Upper lobe of left lung (tissue), 6 donors: ENCODE measurements at regions not wholly inside any gene's neighbourhood (a gene's known extent, or its start where the extent isn't known, plus 50 kb on each side); places are given as distances from the start of the nearest gene placed in this dataset.

Experiments
- ATAC-seq, 2 donors: fragments of 200-7000 bp; cut with Tn5 transposase; one replicate each; pipeline ENCODE4 v1.9.1; 2022; ENCODE audit warnings: mild to moderate bottlenecking in 2 of 2, moderate library complexity in 2 of 2; ENCODE audit not compliant: low FRiP score in 2 of 2
- DNase-seq, 2 donors: peaks; one replicate each; pipeline ENCODE4 v3.0.0-alpha.2; 2019 to 2020
- H3K27ac ChIP-seq, 4 donors: fragments of 200-600 bp; sonication (generic); one replicate each; pipeline ENCODE4 v1.5.1; 2016 to 2019
- H3K27me3 ChIP-seq, 4 donors: fragments of 200-600 bp; sonication (generic); one replicate each; pipeline ENCODE4 v1.5.1; 2017 to 2019
- H3K36me3 ChIP-seq, 4 donors: fragments of 200-600 bp; sonication (generic); one replicate each; pipeline ENCODE4 v1.5.1; 2016 to 2019
- H3K4me1 ChIP-seq, 4 donors: fragments of 200-600 bp; sonication (generic); one replicate each; pipeline ENCODE4 v1.5.1; 2018 to 2019
- H3K4me3 ChIP-seq, 4 donors: fragments of 200-600 bp; sonication (generic); one replicate each; pipeline ENCODE4 v1.5.1; 2017 to 2019; ENCODE audit warnings: mild to moderate bottlenecking in 2 of 4, moderate library complexity in 1 of 4
- H3K9me3 ChIP-seq, 4 donors: fragments of 200-600 bp; sonication (generic); one replicate each; pipeline ENCODE4 v1.5.1; 2018 to 2019
- EP300 ChIP-seq, 4 donors: sonication (generic); formaldehyde crosslinking; IDR thresholded peaks; one replicate each; pipeline ENCODE4 v1.5.1; 2017; ENCODE audit warnings: antibody characterized with exemption in 4 of 4, control low read depth in 2 of 4
- POLR2A ChIP-seq, 4 donors: fragments of 450-650 bp; IDR thresholded peaks; one replicate each; pipeline ENCODE4 v1.5.1; 2016 to 2017; ENCODE audit warnings: antibody characterized with exemption in 4 of 4, mild to moderate bottlenecking in 2 of 4
- POLR2AphosphoS5 ChIP-seq, 2 donors: sonication (generic); formaldehyde crosslinking; IDR thresholded peaks; one replicate each; pipeline ENCODE4 v1.5.1; 2017; ENCODE audit warnings: antibody characterized with exemption in 2 of 2
- WGBS, 2 donors: methylation state at CpG; one replicate each; pipeline ENCODE4 v1.1.5; 2017 to 2018; 5-methylcytosine and 5-hydroxymethylcytosine counted together
- TF ChIP-seq, protein P1 (sequence below), 6 experiments: fragments of 450-650 bp in 4 of 6; fragments of 200-600 bp in 2 of 6; sonication (generic) in 2 of 6; IDR thresholded peaks; one replicate each; pipeline ENCODE4 v1.5.1; 2016 to 2019; ENCODE audit warnings: antibody characterized with exemption in 6 of 6
- donor health status: DM: no; HTN: no; CAD: no; lungs with moderate emphysema.
- donor health status: DM: no; HTN: yes; CAD: no; lungs with severe emphysema.

DNA sequence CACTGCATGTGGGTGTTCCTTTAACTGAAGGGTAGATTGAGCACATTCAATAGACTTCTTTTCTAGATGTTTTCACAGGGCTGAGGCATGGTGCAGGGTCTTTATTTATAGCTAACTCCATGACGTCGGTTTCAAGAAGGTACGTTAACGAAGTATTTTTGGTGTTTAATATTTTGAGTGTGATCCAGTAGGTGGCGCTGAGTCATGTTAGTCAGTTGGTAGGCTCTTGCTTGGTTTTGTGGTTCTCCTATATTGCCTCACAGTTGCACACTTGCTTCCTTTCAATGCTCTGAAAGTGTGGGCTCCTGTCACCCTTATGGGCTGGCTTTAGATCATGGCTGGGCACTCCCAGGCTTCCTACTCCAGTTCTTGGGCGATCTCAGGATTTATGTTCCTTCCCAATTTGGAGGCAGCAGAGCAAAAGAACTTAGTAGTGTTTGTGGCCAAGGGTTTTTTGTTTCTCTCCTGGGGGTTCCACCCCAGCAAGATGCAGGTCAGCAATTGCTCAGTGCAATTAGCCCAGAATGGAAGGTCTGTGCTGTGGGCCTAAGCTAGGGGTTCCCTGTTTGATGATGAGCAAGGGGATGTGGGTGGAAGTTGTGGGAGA lies 471.6 kb upstream of the FOXG1 start:
- ATAC-seq (no peak), DNase-seq (no peak)
- WGBS, 2 donors: 41 to 42% methylated on average over 6 of the region's 6 CpGs
- Histone ChIP-seq H3K4me3 (no peak overlapping the region), H3K9me3 (peaks cover 0 to 5% (median 0%) of the 10 kb centered on the region in 4 donors), H3K27me3 (no peaks in the 10 kb centered on the region), H3K27ac (no peak overlapping the region), H3K4me1 (no peaks in the 10 kb centered on the region), H3K36me3 (no peaks in the 10 kb centered on the region)
- TF ChIP-seq, protein P1, sequence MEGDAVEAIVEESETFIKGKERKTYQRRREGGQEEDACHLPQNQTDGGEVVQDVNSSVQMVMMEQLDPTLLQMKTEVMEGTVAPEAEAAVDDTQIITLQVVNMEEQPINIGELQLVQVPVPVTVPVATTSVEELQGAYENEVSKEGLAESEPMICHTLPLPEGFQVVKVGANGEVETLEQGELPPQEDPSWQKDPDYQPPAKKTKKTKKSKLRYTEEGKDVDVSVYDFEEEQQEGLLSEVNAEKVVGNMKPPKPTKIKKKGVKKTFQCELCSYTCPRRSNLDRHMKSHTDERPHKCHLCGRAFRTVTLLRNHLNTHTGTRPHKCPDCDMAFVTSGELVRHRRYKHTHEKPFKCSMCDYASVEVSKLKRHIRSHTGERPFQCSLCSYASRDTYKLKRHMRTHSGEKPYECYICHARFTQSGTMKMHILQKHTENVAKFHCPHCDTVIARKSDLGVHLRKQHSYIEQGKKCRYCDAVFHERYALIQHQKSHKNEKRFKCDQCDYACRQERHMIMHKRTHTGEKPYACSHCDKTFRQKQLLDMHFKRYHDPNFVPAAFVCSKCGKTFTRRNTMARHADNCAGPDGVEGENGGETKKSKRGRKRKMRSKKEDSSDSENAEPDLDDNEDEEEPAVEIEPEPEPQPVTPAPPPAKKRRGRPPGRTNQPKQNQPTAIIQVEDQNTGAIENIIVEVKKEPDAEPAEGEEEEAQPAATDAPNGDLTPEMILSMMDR (IDR thresholded peaks at IDR 0.05): peak in 3 of 6 experiments; percentile 7 to 28 (median 23)
- TF ChIP-seq POLR2A (IDR thresholded peaks at IDR 0.05): no peak
- TF ChIP-seq EP300 (IDR thresholded peaks at IDR 0.05): no peak
- no peak for TF ChIP-seq POLR2AphosphoS5 (IDR thresholded peaks at IDR 0.05)

DNA sequence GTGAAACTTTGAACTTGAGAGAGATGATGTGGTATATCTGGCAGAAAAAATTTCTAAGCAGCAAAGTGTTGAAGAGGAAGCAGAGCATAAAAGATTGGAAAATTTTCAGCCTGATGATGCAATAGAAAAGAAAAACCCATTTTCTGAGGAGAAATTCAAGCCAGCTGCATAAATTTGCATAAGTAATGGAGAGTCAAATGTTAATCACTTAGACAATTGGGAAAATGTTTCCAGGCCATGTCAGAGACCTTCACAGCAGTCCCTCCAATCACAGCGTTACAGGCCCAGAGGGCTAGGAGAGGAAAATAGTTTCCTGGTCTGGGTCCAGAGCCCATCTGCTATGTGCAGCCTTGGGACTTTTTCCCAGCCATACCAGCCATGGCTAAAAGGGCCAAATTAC lies 469.0 kb upstream of the FOXG1 start:
- Histone ChIP-seq H3K4me1 (no peaks in the 10 kb centered on the region), H3K9me3 (peaks cover 0 to 13% (median 0%) of the 10 kb centered on the region in 4 donors), H3K4me3 (no peak overlapping the region), H3K27ac (no peak overlapping the region), H3K27me3 (no peaks in the 10 kb centered on the region), H3K36me3 (no peaks in the 10 kb centered on the region)
- TF ChIP-seq EP300 (IDR thresholded peaks at IDR 0.05) (no peak), POLR2AphosphoS5 (IDR thresholded peaks at IDR 0.05) (no peak), POLR2A (IDR thresholded peaks at IDR 0.05) (no peak)
- TF ChIP-seq, protein P1 (IDR thresholded peaks at IDR 0.05): no peak
- WGBS, 2 donors: 94 to 100% methylated on average over 1 of the region's 1 CpG
- ATAC-seq (no peak), DNase-seq (no peak)

DNA sequence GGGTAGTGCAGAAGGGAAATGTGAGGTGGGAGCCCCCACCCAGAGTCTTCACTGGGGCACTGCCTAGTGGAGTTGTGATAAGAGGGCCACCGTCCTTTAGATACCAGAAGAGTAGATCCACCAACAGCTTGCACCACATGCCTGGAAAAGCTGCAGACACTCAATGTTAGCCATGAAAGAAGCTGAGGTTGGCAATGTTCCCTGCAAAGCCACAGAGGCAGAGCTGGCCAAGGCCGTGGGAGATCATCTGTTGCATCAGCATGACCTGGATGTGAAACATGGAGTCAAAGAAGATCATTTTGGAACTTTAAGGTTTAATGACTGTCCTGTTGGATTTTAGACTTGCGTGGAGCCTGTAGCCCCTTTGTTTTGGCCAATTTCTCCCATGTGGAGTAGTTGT lies 468.4 kb upstream of the FOXG1 start:
- no peak overlapping the region for H3K4me3 ChIP-seq
- 72 to 80% methylated on average over 3 of the region's 3 CpGs for WGBS, 2 donors
- ATAC-seq (no peak), DNase-seq (no peak)
- H3K27me3 ChIP-seq: no peaks in the 10 kb centered on the region
- TF ChIP-seq EP300 (IDR thresholded peaks at IDR 0.05): no peak
- no peak for TF ChIP-seq POLR2A (IDR thresholded peaks at IDR 0.05)
- TF ChIP-seq, protein P1 (IDR thresholded peaks at IDR 0.05): no peak
- no peak for TF ChIP-seq POLR2AphosphoS5 (IDR thresholded peaks at IDR 0.05)
- H3K4me1 ChIP-seq: no peaks in the 10 kb centered on the region
- H3K36me3 ChIP-seq: no peaks in the 10 kb centered on the region
- H3K27ac ChIP-seq: no peak overlapping the region
- peaks cover 0 to 13% (median 0%) of the 10 kb centered on the region in 4 donors for H3K9me3 ChIP-seq

DNA sequence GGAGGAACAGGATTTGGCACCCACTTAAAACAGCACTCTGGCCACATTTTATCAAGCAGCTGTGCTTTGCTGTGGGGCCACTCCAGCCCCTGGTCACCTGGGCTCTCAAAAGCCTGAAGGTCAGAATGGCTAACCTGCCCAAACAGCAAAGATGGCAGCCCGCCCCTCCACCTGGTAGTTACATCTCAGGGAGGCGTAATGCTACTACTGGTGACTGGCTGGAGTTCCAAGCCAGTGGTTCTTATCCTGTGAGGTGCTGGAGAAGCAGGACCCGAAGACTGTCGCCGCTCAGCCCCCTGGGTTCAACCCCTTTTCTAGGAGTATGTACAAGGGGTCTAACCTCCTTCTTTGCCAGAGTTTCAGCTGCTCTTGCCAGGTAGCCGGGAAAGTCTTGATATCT lies 467.4 kb upstream of the FOXG1 start:
- no peak for TF ChIP-seq EP300 (IDR thresholded peaks at IDR 0.05)
- Histone ChIP-seq H3K9me3 (peaks cover 0 to 13% (median 0%) of the 10 kb centered on the region in 4 donors), H3K27me3 (no peaks in the 10 kb centered on the region), H3K4me1 (no peaks in the 10 kb centered on the region), H3K27ac (no peak overlapping the region), H3K36me3 (no peaks in the 10 kb centered on the region), H3K4me3 (no peak overlapping the region)
- DNase-seq: no peak
- no peak for ATAC-seq
- 93 to 94% methylated on average over 5 to 6 of the region's 6 CpGs for WGBS, 2 donors

- Histone ChIP-seq H3K4me1 (no peaks in the 10 kb centered on the region), H3K9me3 (peaks cover 0 to 13% (median 0%) of the 10 kb centered on the region in 4 donors), H3K4me3 (no peak overlapping the region), H3K36me3 (no peaks in the 10 kb centered on the region), H3K27ac (no peak overlapping the region), H3K27me3 (no peaks in the 10 kb centered on the region)
- TF ChIP-seq, protein P1 (IDR thresholded peaks at IDR 0.05): no peak
- TF ChIP-seq EP300 (IDR thresholded peaks at IDR 0.05) (no peak), POLR2A (IDR thresholded peaks at IDR 0.05) (no peak), POLR2AphosphoS5 (IDR thresholded peaks at IDR 0.05) (no peak)
- DNase-seq (no peak), ATAC-seq (no peak)
These were observed 466.2 kb upstream of the FOXG1 start for GRCh38 chr14:28300356-28300755.
